Esophagus squamous epithelium (tissue), 4 donors: ENCODE measurements at regions not wholly inside any gene's neighbourhood (a gene's known extent, or its start where the extent isn't known, plus 50 kb on each side); places are given as distances from the start of the nearest gene placed in this dataset.

Experiments used
- POLR2A ChIP-seq, 4 donors: fragments of 450-650 bp; IDR thresholded peaks; one replicate each; pipeline ENCODE4 v1.6.1; 2017; ENCODE audit warnings: antibody characterized with exemption in 4 of 4, mild to moderate bottlenecking in 4 of 4, moderate library complexity in 3 of 4
- TF ChIP-seq, protein P1 (sequence below), 6 experiments: fragments of 450-650 bp in 4 of 6; fragments of 200-600 bp in 2 of 6; sonication (generic) in 2 of 6; IDR thresholded peaks; one replicate each; pipeline ENCODE4 v1.5.1; 2016 to 2019; ENCODE audit warnings: antibody characterized with exemption in 6 of 6, mild to moderate bottlenecking in 4 of 6, moderate library complexity in 4 of 6

DNA sequence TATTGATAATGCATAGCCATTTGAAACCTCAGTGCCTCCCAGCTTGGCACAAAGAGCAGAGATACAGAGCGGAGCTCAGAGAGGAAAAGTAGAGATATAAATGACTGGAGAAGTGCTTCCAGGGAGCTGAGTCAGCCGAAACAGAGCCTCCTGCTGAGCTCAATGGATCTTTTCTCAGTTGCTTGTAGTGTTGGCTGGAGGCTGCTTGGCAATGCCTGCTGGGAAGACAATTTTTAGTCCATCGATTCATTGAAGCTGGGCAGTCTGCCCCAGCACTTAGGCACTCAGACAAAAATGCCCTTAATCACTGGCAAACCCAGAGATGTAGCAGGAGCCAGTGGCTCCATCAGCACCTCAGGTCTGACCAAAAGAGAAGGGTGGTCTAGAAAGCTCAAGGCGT lies 81.3 kb upstream of the SETBP1 start:
- TF ChIP-seq, protein P1, sequence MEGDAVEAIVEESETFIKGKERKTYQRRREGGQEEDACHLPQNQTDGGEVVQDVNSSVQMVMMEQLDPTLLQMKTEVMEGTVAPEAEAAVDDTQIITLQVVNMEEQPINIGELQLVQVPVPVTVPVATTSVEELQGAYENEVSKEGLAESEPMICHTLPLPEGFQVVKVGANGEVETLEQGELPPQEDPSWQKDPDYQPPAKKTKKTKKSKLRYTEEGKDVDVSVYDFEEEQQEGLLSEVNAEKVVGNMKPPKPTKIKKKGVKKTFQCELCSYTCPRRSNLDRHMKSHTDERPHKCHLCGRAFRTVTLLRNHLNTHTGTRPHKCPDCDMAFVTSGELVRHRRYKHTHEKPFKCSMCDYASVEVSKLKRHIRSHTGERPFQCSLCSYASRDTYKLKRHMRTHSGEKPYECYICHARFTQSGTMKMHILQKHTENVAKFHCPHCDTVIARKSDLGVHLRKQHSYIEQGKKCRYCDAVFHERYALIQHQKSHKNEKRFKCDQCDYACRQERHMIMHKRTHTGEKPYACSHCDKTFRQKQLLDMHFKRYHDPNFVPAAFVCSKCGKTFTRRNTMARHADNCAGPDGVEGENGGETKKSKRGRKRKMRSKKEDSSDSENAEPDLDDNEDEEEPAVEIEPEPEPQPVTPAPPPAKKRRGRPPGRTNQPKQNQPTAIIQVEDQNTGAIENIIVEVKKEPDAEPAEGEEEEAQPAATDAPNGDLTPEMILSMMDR (IDR thresholded peaks at IDR 0.05), result no peak
- TF ChIP-seq POLR2A (IDR thresholded peaks at IDR 0.05), result no peak
